ENCODE measurements at regions not wholly inside any gene's neighbourhood (a gene's known extent, or its start where the extent isn't known, plus 50 kb on each side); places are given as distances from the start of the nearest gene placed in this dataset.
"Not testable (repeated sequence)": the region's sequence is repeated elsewhere in the genome, so short reads cannot be mapped to it uniquely, and the experiment has no call there.

DNA sequence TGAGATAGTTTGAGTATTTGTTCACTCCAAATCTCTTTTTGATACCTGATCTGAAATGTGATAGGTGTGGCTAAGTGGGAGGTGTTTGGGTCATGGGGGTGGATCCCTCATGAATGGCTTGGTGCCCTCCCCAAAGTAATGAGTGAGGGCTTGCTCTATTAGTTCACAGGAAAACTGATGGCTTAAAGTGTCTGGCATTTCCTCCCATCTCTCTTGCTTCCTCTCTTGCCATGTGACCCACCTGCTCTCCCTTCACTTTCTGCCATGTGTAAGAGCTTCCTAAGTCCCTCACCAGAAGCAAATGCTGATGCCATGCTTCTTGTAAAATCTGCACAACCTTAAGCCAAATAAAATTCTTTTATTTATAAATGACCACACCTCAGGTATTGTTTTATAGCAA is 61.1 kb downstream of the MAD2L1 start:
- no peak overlapping the region for H3K27ac ChIP-seq (ENCODE audit: insufficient read depth, low read length, poor library complexity, severe bottlenecking)
- no peak for ATAC-seq (ENCODE audit: low read depth in 2 of 2)
- Mint-ChIP-seq H3K9me3 (no peaks in the 10 kb centered on the region), H3K4me3 (no peak overlapping the region), H3K4me1 (no peaks in the 10 kb centered on the region), H3K36me3 (no peaks in the 10 kb centered on the region), H3K27ac (no peak overlapping the region), H3K27me3 (no peaks in the 10 kb centered on the region)
- H3K4me3 ChIP-seq (ENCODE audit: low read depth, low read length) = no peak overlapping the region
- H3K36me3 ChIP-seq (ENCODE audit: control insufficient read depth, insufficient read depth, low read length) = no peaks in the 10 kb centered on the region
- H3K9me3 ChIP-seq (ENCODE audit: control insufficient read depth in 2 of 2, low read length in 2 of 2) = no peaks in the 10 kb centered on the region
- H3K27me3 ChIP-seq (ENCODE audit: control insufficient read depth, insufficient read depth, low read length) = no peaks in the 10 kb centered on the region
- DNase-seq = no peak
- no peaks in the 10 kb centered on the region for H3K4me1 ChIP-seq (ENCODE audit: control insufficient read depth, insufficient read depth, low read length, poor library complexity, severe bottlenecking)

GRCh38 chr4:120005076-120005475 is 61.6 kb downstream of the MAD2L1 start:
- Histone ChIP-seq H3K27ac (ENCODE audit: insufficient read depth, low read length, poor library complexity, severe bottlenecking) (no peak overlapping the region), H3K4me3 (ENCODE audit: low read depth, low read length) (no peak overlapping the region), H3K9me3 (ENCODE audit: control insufficient read depth in 2 of 2, low read length in 2 of 2) (no peaks in the 10 kb centered on the region), H3K27me3 (ENCODE audit: control insufficient read depth, insufficient read depth, low read length) (no peaks in the 10 kb centered on the region), H3K36me3 (ENCODE audit: control insufficient read depth, insufficient read depth, low read length) (no peaks in the 10 kb centered on the region), H3K4me1 (ENCODE audit: control insufficient read depth, insufficient read depth, low read length, poor library complexity, severe bottlenecking) (no peaks in the 10 kb centered on the region)
- no peak overlapping the region for H3K27ac Mint-ChIP-seq
- no peaks in the 10 kb centered on the region for H3K4me1 Mint-ChIP-seq
- no peaks in the 10 kb centered on the region for H3K27me3 Mint-ChIP-seq
- H3K36me3 Mint-ChIP-seq = no peaks in the 10 kb centered on the region
- no peak for ATAC-seq (ENCODE audit: low read depth in 2 of 2)
- H3K9me3 Mint-ChIP-seq = no peaks in the 10 kb centered on the region
- H3K4me3 Mint-ChIP-seq = no peak overlapping the region
- no peak for DNase-seq

- Mint-ChIP-seq H3K4me1 (no peaks in the 10 kb centered on the region), H3K27ac (no peak overlapping the region), H3K9me3 (no peaks in the 10 kb centered on the region), H3K27me3 (no peaks in the 10 kb centered on the region), H3K36me3 (no peaks in the 10 kb centered on the region), H3K4me3 (no peak overlapping the region)
- Histone ChIP-seq H3K27ac (ENCODE audit: insufficient read depth, low read length, poor library complexity, severe bottlenecking) (no peak overlapping the region), H3K4me1 (ENCODE audit: control insufficient read depth, insufficient read depth, low read length, poor library complexity, severe bottlenecking) (no peaks in the 10 kb centered on the region), H3K9me3 (ENCODE audit: control insufficient read depth in 2 of 2, low read length in 2 of 2) (no peaks in the 10 kb centered on the region), H3K36me3 (ENCODE audit: control insufficient read depth, insufficient read depth, low read length) (no peaks in the 10 kb centered on the region), H3K4me3 (ENCODE audit: low read depth, low read length) (no peak overlapping the region), H3K27me3 (ENCODE audit: control insufficient read depth, insufficient read depth, low read length) (no peaks in the 10 kb centered on the region)
- no peak for DNase-seq
- no peak for ATAC-seq (ENCODE audit: low read depth in 2 of 2)
These were observed 62.6 kb downstream of the MAD2L1 start for GRCh38 chr4:120004054-120004453.

- Mint-ChIP-seq H3K4me1 (no peaks in the 10 kb centered on the region), H3K27ac (no peak overlapping the region), H3K27me3 (no peaks in the 10 kb centered on the region), H3K9me3 (no peaks in the 10 kb centered on the region), H3K36me3 (no peaks in the 10 kb centered on the region), H3K4me3 (no peak overlapping the region)
- Histone ChIP-seq H3K4me3 (ENCODE audit: low read depth, low read length) (no peak overlapping the region), H3K9me3 (ENCODE audit: control insufficient read depth in 2 of 2, low read length in 2 of 2) (no peaks in the 10 kb centered on the region), H3K27ac (ENCODE audit: insufficient read depth, low read length, poor library complexity, severe bottlenecking) (no peak overlapping the region), H3K27me3 (ENCODE audit: control insufficient read depth, insufficient read depth, low read length) (no peaks in the 10 kb centered on the region), H3K36me3 (ENCODE audit: control insufficient read depth, insufficient read depth, low read length) (no peaks in the 10 kb centered on the region), H3K4me1 (ENCODE audit: control insufficient read depth, insufficient read depth, low read length, poor library complexity, severe bottlenecking) (no peaks in the 10 kb centered on the region)
- ATAC-seq (ENCODE audit: low read depth in 2 of 2) = no peak
- DNase-seq = no peak
These were observed 63.5 kb downstream of the MAD2L1 start for GRCh38 chr4:120003193-120003592.

DNA sequence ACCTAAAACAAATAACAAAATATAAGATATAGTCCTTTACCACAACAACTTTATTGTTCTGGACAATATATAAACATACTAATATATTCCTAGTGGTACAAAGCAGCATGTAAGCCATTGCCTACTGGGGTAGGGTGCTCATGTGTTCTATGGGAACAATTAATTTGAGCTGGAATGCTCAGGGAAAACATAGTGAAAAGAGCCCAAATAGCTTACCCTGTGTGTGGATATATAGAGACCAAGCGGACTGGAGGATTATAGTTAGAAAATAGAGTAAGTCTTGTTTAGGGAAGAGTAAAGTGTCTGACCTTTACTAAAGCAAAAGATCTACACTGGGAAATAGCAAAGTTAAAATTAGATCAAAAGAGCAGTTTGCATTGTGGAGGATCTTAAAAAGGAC is 64.8 kb downstream of the MAD2L1 start:
- Mint-ChIP-seq H3K27me3 (no peaks in the 10 kb centered on the region), H3K9me3 (peaks cover 0 to 2% (median 0%) of the 10 kb centered on the region in 7 donors), H3K27ac (no peak overlapping the region), H3K4me1 (no peaks in the 10 kb centered on the region), H3K4me3 (no peak overlapping the region), H3K36me3 (no peaks in the 10 kb centered on the region)
- DNase-seq = no peak
- H3K9me3 ChIP-seq (ENCODE audit: control insufficient read depth in 2 of 2, low read length in 2 of 2) = no peaks in the 10 kb centered on the region
- no peaks in the 10 kb centered on the region for H3K4me1 ChIP-seq (ENCODE audit: control insufficient read depth, insufficient read depth, low read length, poor library complexity, severe bottlenecking)
- no peak overlapping the region for H3K4me3 ChIP-seq (ENCODE audit: low read depth, low read length)
- H3K27ac ChIP-seq (ENCODE audit: insufficient read depth, low read length, poor library complexity, severe bottlenecking) = no peak overlapping the region
- H3K27me3 ChIP-seq (ENCODE audit: control insufficient read depth, insufficient read depth, low read length) = no peaks in the 10 kb centered on the region
- ATAC-seq (ENCODE audit: low read depth in 2 of 2) = no peak
- no peaks in the 10 kb centered on the region for H3K36me3 ChIP-seq (ENCODE audit: control insufficient read depth, insufficient read depth, low read length)

GRCh38 chr4:120000591-120001296 is 65.9 kb downstream of the MAD2L1 start:
- Histone ChIP-seq H3K27me3 (ENCODE audit: control insufficient read depth, insufficient read depth, low read length) (no peaks in the 10 kb centered on the region), H3K27ac (ENCODE audit: insufficient read depth, low read length, poor library complexity, severe bottlenecking) (no peak overlapping the region), H3K36me3 (ENCODE audit: control insufficient read depth, insufficient read depth, low read length) (no peaks in the 10 kb centered on the region), H3K4me3 (ENCODE audit: low read depth, low read length) (no peak overlapping the region), H3K4me1 (ENCODE audit: control insufficient read depth, insufficient read depth, low read length, poor library complexity, severe bottlenecking) (no peaks in the 10 kb centered on the region), H3K9me3 (ENCODE audit: control insufficient read depth in 2 of 2, low read length in 2 of 2) (no peaks in the 10 kb centered on the region)
- DNase-seq = no peak
- Mint-ChIP-seq H3K27ac (no peak overlapping the region), H3K27me3 (no peaks in the 10 kb centered on the region), H3K4me3 (no peak overlapping the region), H3K4me1 (no peaks in the 10 kb centered on the region), H3K9me3 (peaks cover 0 to 2% (median 0%) of the 10 kb centered on the region in 7 donors), H3K36me3 (no peaks in the 10 kb centered on the region)
- ATAC-seq (ENCODE audit: low read depth in 2 of 2) = no peak

DNA sequence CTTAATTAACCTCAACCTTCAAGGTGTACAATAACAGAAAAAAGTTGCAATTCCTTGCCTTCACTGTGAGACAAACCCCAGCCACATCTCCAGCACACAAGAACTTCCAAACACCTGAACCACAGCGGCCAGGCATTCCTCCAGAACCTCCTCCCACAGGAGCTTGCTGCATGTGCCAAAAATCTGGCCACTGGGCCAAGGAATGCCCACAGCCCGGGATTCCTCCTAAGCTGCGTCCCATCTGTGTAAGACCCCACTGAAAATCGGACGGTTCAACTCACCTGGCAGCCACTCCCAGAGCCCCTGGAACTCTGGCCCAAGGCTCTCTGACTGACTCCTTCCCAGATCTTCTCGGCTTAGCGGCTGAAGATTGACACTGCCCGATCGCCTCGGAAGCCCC is 70.6 kb downstream of the MAD2L1 start:
- H3K4me3 Mint-ChIP-seq; H3K27me3 Mint-ChIP-seq; DNase-seq; H3K9me3 Mint-ChIP-seq; H3K27me3 ChIP-seq (ENCODE audit: control insufficient read depth, insufficient read depth, low read length); H3K4me3 ChIP-seq (ENCODE audit: low read depth, low read length); H3K9me3 ChIP-seq (ENCODE audit: control insufficient read depth in 2 of 2, low read length in 2 of 2); H3K27ac Mint-ChIP-seq; H3K36me3 ChIP-seq (ENCODE audit: control insufficient read depth, insufficient read depth, low read length); H3K4me1 Mint-ChIP-seq; H3K36me3 Mint-ChIP-seq; H3K4me1 ChIP-seq (ENCODE audit: control insufficient read depth, insufficient read depth, low read length, poor library complexity, severe bottlenecking); ATAC-seq (ENCODE audit: low read depth in 2 of 2); H3K27ac ChIP-seq (ENCODE audit: insufficient read depth, low read length, poor library complexity, severe bottlenecking): not testable (repeated sequence)

DNA sequence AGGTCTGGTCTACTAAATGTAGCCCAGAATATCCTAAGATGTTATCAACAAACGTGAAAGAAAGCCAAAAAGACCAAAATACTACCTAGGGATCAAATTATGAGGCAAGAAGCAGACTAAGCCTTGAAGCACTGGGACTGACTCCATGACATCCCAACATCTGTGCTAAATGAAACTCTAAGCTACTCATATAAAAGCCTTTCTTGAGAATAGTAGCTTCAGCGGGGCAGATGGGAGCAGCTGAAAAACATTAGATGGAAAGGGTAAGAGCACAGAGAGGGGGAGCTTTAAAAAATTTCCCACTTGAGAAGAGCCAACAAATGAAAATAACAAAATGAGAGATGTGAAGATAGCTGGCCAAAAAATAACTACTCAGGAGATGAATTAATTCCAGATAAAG is 81.7 kb downstream of the MAD2L1 start:
- H3K9me3 ChIP-seq (ENCODE audit: control insufficient read depth in 2 of 2, low read length in 2 of 2) = no peaks in the 10 kb centered on the region
- no peaks in the 10 kb centered on the region for H3K4me1 ChIP-seq (ENCODE audit: control insufficient read depth, insufficient read depth, low read length, poor library complexity, severe bottlenecking)
- DNase-seq (no peak), ATAC-seq (ENCODE audit: low read depth in 2 of 2) (no peak)
- no peaks in the 10 kb centered on the region for H3K27me3 ChIP-seq (ENCODE audit: control insufficient read depth, insufficient read depth, low read length)
- Mint-ChIP-seq H3K27ac (no peak overlapping the region), H3K4me3 (no peak overlapping the region), H3K9me3 (peaks cover 0 to 2% (median 0%) of the 10 kb centered on the region in 7 donors), H3K4me1 (no peaks in the 10 kb centered on the region), H3K36me3 (no peaks in the 10 kb centered on the region), H3K27me3 (no peaks in the 10 kb centered on the region)
- no peak overlapping the region for H3K27ac ChIP-seq (ENCODE audit: insufficient read depth, low read length, poor library complexity, severe bottlenecking)
- no peaks in the 10 kb centered on the region for H3K36me3 ChIP-seq (ENCODE audit: control insufficient read depth, insufficient read depth, low read length)
- no peak overlapping the region for H3K4me3 ChIP-seq (ENCODE audit: low read depth, low read length)
